Kidney (tissue), 13 donors: ENCODE measurements at regions not wholly inside any gene's neighbourhood (a gene's known extent, or its start where the extent isn't known, plus 50 kb on each side); places are given as distances from the start of the nearest gene placed in this dataset.

ENCODE experiments used
- DNase-seq, 5 donors: peaks; one replicate each; pipeline ENCODE4 v3.0.0-alpha.2; 2013 to 2020
- FAIRE-seq: peaks from 2 replicates; lab custom pipeline; 2012; peaks lifted over from hg19 to GRCh38; lab: Jason Lieb, UNC
- H3K27ac ChIP-seq, 2 donors: one replicate each; pipeline ENCODE4 v1.7.0; 2013; ENCODE audit warnings: low read depth in 2 of 2, low read length in 2 of 2, inconsistent platforms in 1 of 2
- H3K27me3 ChIP-seq: one replicate; pipeline ENCODE4 v1.7.1; 2013; ENCODE audit warnings: low read length, inconsistent platforms; ENCODE audit not compliant: control insufficient read depth, insufficient read depth
- H3K36me3 ChIP-seq, 3 donors: one replicate each; pipeline versions ENCODE4 v1.7.0 to v1.7.1; 2013; ENCODE audit warnings: low read length in 3 of 3, control low read depth in 1 of 3, inconsistent platforms in 1 of 3; ENCODE audit not compliant: insufficient read depth in 3 of 3, control insufficient read depth in 2 of 3
- H3K4me1 ChIP-seq, 3 donors: one replicate each; pipeline versions ENCODE4 v1.7.0 to v1.7.1; 2013; ENCODE audit warnings: low read length in 3 of 3, inconsistent platforms in 1 of 3, low read depth in 1 of 3; ENCODE audit not compliant: control insufficient read depth in 2 of 3, insufficient read depth in 2 of 3
- H3K4me3 ChIP-seq, 3 donors: one replicate each; pipeline versions ENCODE4 v1.7.0 to v1.8.1; 2013; ENCODE audit warnings: low read length in 3 of 3, control low read depth in 1 of 3, inconsistent platforms in 1 of 3
- H3K9ac ChIP-seq, 3 donors: one replicate each; pipeline versions ENCODE4 v1.7.0 to v1.7.1; 2013; ENCODE audit warnings: low read length in 3 of 3, control low read depth in 1 of 3, inconsistent platforms in 1 of 3
- H3K9me3 ChIP-seq, 3 donors: one replicate each; pipeline versions ENCODE4 v1.7.0 to v1.7.1; 2013; ENCODE audit warnings: low read length in 3 of 3, control low read depth in 1 of 3, inconsistent platforms in 1 of 3; ENCODE audit not compliant: control insufficient read depth in 2 of 3, insufficient read depth in 1 of 3
- CTCF ChIP-seq: IDR thresholded peaks from 3 replicates; pipeline ENCODE4 v1.5.1; 2012; ENCODE audit warnings: mild to moderate bottlenecking, moderate library complexity, borderline replicate concordance; ENCODE audit not compliant: insufficient read depth; ENCODE audit errors: extremely low read depth
- intact Hi-C: fragments of 100-400 bp; cut with DNase I; formaldehyde crosslinking; loops from one replicate; pipeline ENCODE4 v1.11.1; 2022
- donor health status: control.
- donor health status: control.
- donor health status: control.
- donor health status: control.
- donor health status: control.
- donor health status: DM: yes; HTN: yes; CAD: no.
- donor health status: Normal renal cell carcinoma (clear cell type).

DNA sequence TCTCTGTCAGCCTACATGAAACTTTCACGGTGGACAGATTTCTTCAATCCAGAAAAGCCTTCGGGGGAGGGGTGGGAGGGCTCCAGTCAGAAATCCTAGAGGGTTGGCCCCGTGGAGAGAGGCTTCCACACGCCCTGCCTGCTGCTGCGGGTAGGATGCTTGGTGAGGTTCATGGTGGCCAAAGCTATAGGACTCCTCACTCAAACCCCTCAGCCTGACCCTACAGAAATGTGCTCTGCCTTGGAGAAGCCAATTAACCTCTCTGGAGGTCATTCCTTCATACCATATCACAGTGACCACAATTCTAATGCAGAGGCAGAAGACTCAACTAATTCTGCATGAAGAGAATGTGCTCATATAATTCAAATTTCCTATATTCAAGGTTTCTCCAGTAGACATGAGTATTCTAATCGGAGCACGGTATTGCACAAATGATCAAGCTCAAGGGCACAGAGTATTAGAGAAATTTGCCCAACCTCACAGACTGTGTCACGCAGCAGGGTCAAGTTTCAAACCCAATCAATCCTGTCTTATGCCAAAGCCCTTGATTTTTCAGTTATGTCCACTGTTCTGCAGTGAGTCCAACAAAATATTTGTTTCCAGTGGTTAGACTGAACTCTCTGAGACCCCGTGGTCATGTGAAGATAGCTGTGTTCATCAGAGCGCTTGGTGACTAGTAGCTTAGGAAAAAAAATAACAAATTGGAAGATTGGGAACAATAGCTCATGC, 104.8 kb downstream of the TOMM20 start:
- FAIRE-seq (no peak), DNase-seq (peak in 2 of 5 donors; percentile 33 to 38)
- intact Hi-C loops: no loop called here
- Histone ChIP-seq H3K9ac (no peak overlapping the region), H3K4me3 (no peak overlapping the region), H3K4me1 (peaks cover 0 to 8% (median 3%) of the 10 kb centered on the region in 3 donors), H3K9me3 (no peaks in the 10 kb centered on the region), H3K27me3 (no peaks in the 10 kb centered on the region), H3K27ac (no peak overlapping the region), H3K36me3 (no peaks in the 10 kb centered on the region)
- no peak for TF ChIP-seq CTCF

DNA sequence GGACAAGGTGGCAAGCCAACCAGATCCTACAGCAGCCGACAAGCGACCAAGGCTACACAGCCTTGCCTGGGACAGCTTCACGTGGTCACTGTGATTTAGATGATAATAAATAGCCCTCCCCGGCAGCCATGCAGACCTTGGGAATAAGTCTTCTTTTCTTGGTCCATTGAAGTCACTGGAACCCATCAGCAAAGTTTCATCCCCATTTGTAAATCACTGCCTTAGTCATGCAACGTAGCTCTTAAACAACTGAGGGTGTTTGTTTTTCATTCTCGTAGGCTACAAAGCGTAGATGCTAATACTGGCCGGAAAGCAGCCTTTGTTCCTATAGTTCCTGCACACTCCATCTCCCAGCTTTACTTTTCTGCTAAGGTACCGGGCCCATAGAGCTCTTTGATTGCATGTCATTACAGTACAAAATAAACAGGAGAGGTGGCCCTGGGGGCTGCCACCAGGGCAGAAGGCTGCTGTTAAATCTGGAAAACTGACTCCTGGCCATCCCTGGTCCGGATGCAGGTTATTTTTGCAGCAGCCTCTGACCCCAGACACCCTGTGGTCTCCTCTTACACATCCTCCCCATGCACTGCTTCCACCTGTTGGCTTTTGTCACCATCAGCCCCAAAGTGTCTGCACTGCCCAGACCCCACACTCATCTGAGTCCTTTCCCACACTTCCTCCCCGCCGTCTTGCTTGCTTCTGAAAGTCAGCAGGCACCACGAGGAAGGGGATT, 105.5 kb downstream of the TOMM20 start:
- DNase-seq (peak in 4 of 5 donors; percentile 88 to 91 (median 88)), FAIRE-seq (no peak)
- intact Hi-C loops: no loop called here

GRCh38 chr1:235022341-235022980, 106.2 kb downstream of the TOMM20 start:
- FAIRE-seq (no peak), DNase-seq (peak in 4 of 5 donors; percentile 61 to 90 (median 79))
- TF ChIP-seq CTCF: no peak
- Histone ChIP-seq H3K9ac (peak overlapping the region in 1 of 3 donors; percentile 51), H3K4me3 (no peak overlapping the region), H3K27me3 (no peaks in the 10 kb centered on the region), H3K27ac (peak overlapping the region; percentile 50 to 59), H3K9me3 (no peaks in the 10 kb centered on the region), H3K4me1 (peaks cover 0 to 8% (median 3%) of the 10 kb centered on the region in 3 donors), H3K36me3 (no peaks in the 10 kb centered on the region)
- intact Hi-C loops: no loop called here

More for the DNA sequence above, 105.5 kb downstream of the TOMM20 start:
- no peak overlapping the region for H3K4me3 ChIP-seq
- no peak overlapping the region for H3K9ac ChIP-seq
- TF ChIP-seq CTCF: no peak
- H3K4me1 ChIP-seq: peaks cover 0 to 8% (median 3%) of the 10 kb centered on the region in 3 donors
- H3K27me3 ChIP-seq: no peaks in the 10 kb centered on the region
- H3K27ac ChIP-seq: peak overlapping the region; percentile 42 to 59
- no peaks in the 10 kb centered on the region for H3K9me3 ChIP-seq
- no peaks in the 10 kb centered on the region for H3K36me3 ChIP-seq
